ENCODE measurements at regions not wholly inside any gene's neighbourhood (a gene's known extent, or its start where the extent isn't known, plus 50 kb on each side); places are given as distances from the start of the nearest gene placed in this dataset.

GRCh38 chr3:159804726-159805410, 183.8 kb upstream of the IL12A start:
- DNase-seq: peak; percentile 5

GRCh38 chr3:159805411-159805772, 183.2 kb upstream of the IL12A start:
- DNase-seq: no peak

GRCh38 chr3:159806412-159806811, 182.2 kb upstream of the IL12A start:
- DNase-seq: no peak

- DNase-seq: no peak
These were observed 181.2 kb upstream of the IL12A start for GRCh38 chr3:159807137-159808040.

- no peak for DNase-seq
These were observed 174.7 kb upstream of the IL12A start for GRCh38 chr3:159813822-159814531.

- DNase-seq: no peak
These were observed 172.1 kb upstream of the IL12A start for GRCh38 chr3:159816512-159816911.

- DNase-seq: no peak
These were observed 171.5 kb upstream of the IL12A start for GRCh38 chr3:159817126-159817525.

DNA sequence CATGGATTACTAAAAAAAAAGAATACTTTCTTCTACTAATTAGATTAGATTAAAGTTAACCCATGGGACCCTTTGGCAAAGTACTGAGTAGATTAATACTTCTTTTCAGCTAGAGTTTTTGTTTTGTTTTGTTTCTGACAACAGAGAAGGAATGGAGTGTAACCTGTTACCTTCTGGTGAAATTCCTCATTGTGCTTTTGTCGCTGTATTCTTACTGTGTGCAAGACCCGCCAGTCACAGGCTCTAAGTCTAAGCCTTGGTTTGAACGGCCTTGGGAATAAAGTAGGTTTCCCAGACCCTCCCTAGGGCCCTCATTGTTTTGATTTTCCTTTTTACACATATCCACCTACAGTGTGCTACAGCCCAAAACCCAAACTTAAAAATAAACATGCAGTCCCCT, 171.1 kb upstream of the IL12A start:
- DNase-seq: no peak

DNA sequence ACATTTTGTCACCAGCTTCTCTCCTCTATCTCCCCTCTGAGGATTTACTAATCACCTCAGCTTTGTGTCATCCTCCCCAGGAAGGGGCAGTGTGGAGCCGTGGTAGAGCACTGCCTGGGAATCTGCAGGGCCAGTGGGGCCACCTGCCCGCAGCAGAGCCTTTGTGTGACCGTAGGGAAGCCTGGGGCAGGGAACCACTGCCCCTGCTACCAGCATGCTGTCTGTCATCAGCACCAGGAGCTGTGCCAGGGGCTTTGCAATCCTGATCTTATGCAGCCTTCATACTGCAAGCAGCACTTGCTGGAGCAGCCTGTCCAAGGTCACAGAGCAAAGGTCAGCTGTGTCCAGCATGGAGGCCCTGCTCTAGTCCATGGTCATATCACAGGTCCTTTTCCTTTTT, 170.2 kb upstream of the IL12A start:
- DNase-seq: no peak

- no peak for DNase-seq
These were observed 169.6 kb upstream of the IL12A start for GRCh38 chr3:159818997-159819500.

DNA sequence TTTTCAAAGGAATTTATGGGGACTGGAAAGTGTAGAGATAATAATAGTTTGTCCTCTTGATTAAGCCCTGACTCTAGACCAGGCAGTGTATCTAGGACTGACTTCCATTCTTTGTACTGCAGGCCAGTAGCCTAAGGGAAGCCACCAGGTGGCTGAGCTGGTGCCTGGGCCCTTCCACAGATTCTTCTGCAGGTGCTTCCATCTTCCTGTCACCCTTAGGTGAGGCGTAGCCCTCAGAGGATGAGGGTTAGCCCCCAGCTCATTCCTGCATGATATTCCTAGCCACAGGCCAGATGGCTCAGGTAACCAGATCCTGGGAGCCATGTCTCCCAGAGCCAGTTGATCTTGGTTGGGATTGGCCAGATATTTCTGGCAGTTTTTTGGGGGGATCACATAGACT, 169.0 kb upstream of the IL12A start:
- no peak for DNase-seq

DNA sequence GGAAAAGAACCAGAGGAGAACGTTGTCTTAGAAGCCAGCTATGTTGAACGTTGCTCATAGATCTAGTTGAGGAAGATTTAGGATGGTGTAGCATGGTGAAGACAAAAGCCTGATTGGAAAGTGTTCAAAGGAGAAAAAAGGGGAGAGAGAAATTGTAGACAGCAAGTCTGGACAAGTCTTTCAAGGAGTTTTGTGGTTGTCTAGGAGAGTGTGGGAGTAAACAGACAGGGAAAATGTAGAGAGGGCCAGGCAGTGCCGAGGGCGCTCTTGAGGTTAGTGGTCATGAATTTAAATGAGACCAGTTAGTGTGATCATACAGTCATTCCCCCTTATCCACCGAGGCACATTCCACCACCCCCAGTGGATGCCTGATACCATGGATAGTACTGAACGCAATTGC, 167.5 kb upstream of the IL12A start:
- DNase-seq: no peak

DNA sequence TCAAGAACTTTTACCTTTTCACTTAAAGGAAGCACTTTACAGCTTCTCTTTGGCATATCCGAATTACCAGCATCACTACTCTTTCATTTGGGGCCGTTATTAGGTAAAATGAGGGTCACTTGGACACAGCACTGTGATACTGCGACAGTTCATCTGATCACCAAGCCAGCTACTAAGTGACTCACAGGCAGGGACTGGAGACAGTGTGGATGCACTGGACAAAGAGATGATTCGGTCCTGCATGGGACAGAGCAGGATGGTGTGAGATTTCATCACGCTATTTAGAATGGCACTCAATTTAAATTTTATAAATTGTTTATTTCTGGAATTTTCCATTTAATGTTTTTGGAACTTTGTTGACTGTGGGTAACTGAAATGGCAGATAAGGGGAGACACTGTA, 166.9 kb upstream of the IL12A start:
- no peak for DNase-seq

GRCh38 chr3:159823780-159824179, 164.9 kb upstream of the IL12A start:
- no peak for DNase-seq

DNA sequence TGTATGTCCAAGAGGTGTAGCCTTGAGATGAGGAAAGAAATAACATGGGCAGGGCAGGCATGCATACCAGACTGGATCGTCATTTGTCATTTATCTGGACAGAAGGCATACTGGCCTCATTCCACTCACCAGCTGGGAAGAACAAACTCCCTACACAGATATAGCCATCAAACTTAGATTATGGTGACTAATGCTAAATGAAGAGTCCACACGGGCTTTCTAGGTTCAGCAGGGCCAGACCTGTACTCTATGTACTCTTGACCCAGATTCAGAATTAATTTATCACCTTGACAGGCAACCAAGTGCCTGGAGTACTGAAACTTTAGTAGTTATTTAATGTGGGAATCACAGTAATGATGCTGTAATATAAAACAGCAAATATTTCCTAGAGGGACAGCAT, 164.3 kb upstream of the IL12A start:
- no peak for DNase-seq

DNA sequence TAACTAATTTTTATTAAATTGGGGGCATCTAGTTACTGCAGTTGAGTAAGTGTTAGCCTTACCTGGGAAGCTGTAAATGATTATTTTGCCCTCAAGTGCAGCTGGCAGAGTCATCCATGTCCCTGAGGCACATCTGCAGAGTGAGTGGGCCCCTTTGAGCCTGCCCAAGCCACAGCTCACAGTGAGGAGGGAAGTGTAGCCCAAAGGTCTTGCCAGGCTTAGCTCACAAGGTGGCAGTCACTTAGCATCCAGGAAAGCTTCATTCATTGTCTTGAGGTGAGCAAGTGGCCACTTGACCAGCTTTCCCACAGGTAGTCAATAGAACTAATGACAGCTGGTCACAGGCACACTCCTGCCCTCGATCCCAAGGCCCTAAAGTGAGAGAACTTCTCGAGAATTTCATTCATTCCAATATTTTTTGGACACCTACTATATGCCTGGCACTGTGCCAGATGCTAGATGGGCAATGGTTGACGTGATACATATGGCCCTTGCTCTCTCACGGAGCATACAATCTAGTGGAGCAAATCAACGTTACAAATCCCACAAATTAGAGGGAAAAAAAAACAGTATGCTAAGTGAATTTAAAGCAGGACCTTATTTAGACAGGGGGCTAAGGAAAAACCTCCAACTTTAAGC, 163.3 kb upstream of the IL12A start:
- DNase-seq: no peak

GRCh38 chr3:159828542-159828943, 160.1 kb upstream of the IL12A start:
- peak; percentile 5 for DNase-seq

- no peak for DNase-seq
These were observed 159.6 kb upstream of the IL12A start for GRCh38 chr3:159829056-159829455.

DNA sequence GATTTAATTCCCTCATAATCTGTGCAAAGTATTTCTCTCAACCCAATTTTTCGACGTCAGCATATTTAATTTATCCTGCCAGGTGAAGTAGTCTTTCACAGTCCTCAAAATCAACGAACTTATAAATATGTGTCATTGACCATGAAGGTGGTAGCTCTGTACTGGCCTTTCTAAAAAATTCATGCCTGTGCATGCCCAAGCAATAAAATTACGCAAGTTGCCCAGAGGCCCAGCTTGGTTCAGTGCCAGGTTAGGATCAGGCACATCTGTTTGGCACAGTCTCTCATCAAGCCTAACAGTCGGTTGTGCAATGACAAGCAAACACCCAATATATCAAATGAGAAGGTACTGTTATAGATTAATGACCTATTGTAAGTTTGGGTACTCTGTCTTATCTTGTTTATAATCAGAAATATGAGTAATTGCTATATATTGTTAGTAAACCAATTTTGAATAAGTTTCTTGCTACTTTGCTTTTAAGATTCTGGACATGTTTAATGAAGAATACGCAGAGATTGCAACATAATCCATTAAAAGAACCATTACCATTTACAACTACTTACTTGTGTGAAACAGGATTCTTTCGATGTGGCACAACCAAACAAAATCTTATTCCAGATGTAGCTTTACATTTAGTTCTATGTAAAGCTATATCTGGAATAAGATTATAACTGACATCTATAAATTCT, 159.0 kb upstream of the IL12A start:
- DNase-seq: no peak

DNA sequence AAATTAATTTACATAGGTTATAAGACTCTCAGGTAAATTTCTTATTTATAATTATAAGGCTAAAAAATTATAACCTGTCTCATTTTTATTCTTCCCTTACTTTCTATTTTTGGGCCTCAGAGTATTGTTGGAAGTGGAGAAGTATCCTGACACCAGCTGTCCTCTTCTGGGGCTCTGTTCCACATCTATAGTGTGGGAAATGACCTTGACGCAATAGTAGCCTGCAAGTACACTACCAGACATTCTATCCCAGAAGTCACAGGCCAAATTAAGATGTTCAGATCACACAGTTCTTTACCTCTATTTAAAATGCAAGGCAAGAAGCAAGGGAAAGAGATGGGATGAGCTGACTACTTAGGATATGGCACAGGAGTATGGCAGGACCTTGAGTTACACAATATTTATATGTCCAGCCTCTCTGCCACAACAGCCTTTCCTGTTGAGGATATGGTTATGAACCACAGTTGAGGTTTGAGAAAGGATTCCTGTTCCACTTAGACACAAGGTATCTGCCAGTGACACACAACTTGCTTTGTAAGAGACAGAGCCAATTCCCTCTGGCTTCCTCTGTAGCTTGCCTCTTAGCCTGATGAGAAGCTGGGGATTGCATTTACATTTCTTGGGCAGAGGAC, 158.0 kb upstream of the IL12A start:
- DNase-seq: no peak

DNA sequence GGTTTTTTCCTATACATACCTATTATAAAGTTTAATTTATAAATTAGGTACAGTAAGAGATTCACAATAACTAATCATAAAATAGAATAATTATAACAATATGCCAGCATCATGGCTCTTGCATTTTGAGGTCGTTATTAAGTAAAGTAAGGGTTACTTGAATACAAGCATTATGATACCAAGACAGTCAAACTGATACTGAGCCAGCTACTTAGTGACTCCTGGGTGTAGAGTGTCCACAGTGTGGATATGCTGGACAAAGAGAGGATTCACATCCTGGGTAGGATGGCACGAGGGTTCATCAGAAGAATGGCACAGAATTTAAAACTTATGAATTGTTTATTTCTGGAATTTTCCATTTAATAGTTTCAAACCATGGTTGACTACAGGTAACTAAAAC, 157.2 kb upstream of the IL12A start:
- DNase-seq: no peak

DNA sequence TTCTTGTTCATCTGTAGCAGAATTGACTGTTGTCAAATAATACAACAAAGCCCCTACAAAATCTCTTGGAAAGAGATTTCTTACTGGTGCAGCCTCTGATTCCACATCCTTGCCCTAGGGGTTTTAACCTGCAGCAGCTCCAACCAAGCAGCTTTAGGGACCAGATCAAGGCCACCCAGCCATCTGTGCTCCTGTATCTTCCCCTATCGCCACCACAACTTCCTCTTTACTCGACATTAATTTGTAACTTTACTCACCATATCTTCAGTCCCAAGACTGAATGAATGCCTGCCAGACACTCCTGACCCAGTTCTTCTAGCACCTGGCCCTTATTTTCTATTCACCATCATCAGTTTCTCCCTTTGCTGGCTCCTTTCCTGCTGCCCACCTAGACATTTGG, 156.6 kb upstream of the IL12A start:
- no peak for DNase-seq

Measured in CD4-positive, alpha-beta T cell treated with Interleukin-10 for 1 hour (primary cell).